Aorta (tissue), 5 donors: ENCODE measurements at regions not wholly inside any gene's neighbourhood (a gene's known extent, or its start where the extent isn't known, plus 50 kb on each side); places are given as distances from the start of the nearest gene placed in this dataset.

Experiments used
- ATAC-seq: fragments of 200-7000 bp; cut with Tn5 transposase; one replicate; pipeline ENCODE4 v1.9.1; 2022; ENCODE audit warnings: moderate library complexity; ENCODE audit not compliant: low FRiP score
- DNase-seq, 2 donors: peaks; one replicate each; pipeline ENCODE4 v3.0.0-alpha.2; 2020
- H3K27ac ChIP-seq, 2 donors: one replicate each; pipeline ENCODE4 v1.5.1; 2013; ENCODE audit warnings: low read length in 2 of 2, mild to moderate bottlenecking in 2 of 2, moderate library complexity in 2 of 2, control low read depth in 1 of 2, inconsistent platforms in 1 of 2, low read depth in 1 of 2
- H3K27me3 ChIP-seq, 2 donors: one replicate each; pipeline ENCODE4 v1.6.1; 2013; ENCODE audit warnings: control low read depth in 1 of 2, low read length in 1 of 2, mild to moderate bottlenecking in 1 of 2, moderate library complexity in 1 of 2; ENCODE audit not compliant: insufficient read depth in 2 of 2, control insufficient read depth in 1 of 2
- H3K36me3 ChIP-seq, 2 donors: one replicate each; pipeline ENCODE4 v1.6.1; 2013; ENCODE audit warnings: control low read depth in 1 of 2, low read length in 1 of 2, mild to moderate bottlenecking in 1 of 2; ENCODE audit not compliant: insufficient read depth in 2 of 2, control insufficient read depth in 1 of 2
- H3K4me1 ChIP-seq, 2 donors: one replicate each; pipeline ENCODE4 v1.6.1; 2013; ENCODE audit warnings: low read length in 2 of 2, control low read depth in 1 of 2, mild to moderate bottlenecking in 1 of 2, moderate library complexity in 1 of 2; ENCODE audit not compliant: insufficient read depth in 2 of 2, control insufficient read depth in 1 of 2
- H3K4me3 ChIP-seq, 2 donors: one replicate each; pipeline ENCODE4 v1.5.1; 2013; ENCODE audit warnings: low read length in 2 of 2, control low read depth in 1 of 2, mild to moderate bottlenecking in 1 of 2
- H3K9me3 ChIP-seq: one replicate; pipeline ENCODE4 v1.6.1; 2013; ENCODE audit warnings: mild to moderate bottlenecking, low read length; ENCODE audit not compliant: control insufficient read depth
- WGBS, 2 donors: extraction: QIAGEN DNeasy Blood & Tissue Kit; methylation state at CpG; one replicate each; pipeline ENCODE4 v1.1.7; 2013; 5-methylcytosine and 5-hydroxymethylcytosine counted together
- intact Hi-C, 2 donors: fragments of 100-400 bp; cut with DNase I; formaldehyde crosslinking; loops; one replicate each; pipeline versions ENCODE4 v1.14.2 to v1.15.0; 2022
- donor health status: healthy with polysubstance abuse.
- donor health status: Bipolar disorder and iron deficiency.
- donor health status: DM: no; HTN: no; CAD: no.
- donor health status: DM: no; HTN: no; CAD: no.
- donor health status: DM: yes; HTN: yes; CAD: no.

DNA sequence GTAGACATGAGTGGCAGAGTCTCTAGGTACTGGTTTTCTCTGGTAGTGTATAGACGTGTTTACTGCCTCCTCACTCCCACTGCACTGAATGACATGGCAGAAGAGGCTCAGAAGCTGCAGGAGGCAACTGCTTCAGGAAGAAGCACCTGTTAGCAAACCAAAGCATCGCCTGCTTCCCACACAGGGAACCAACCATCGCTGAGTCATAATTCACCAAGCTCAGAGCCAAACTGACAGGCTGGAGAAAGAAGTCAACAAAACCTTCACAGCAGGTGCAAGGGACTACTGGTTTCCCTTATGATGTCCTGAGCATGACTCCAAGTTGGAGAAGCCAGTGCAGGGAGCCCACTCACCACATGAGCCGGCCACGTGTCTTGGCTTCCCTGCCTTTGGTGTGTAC, 69.8 kb downstream of the KCTD12 start:
- intact Hi-C loops = no loop called here
- no peak for ATAC-seq
- 92 to 95% methylated on average over 5 of the region's 5 CpGs for WGBS, 2 donors
- Histone ChIP-seq H3K36me3 (no peaks in the 10 kb centered on the region), H3K4me3 (no peak overlapping the region), H3K27me3 (no peaks in the 10 kb centered on the region), H3K4me1 (peaks cover 0 to under 1% of the 10 kb centered on the region in 2 donors), H3K27ac (no peak overlapping the region), H3K9me3 (no peaks in the 10 kb centered on the region)
- DNase-seq = no peak

DNA sequence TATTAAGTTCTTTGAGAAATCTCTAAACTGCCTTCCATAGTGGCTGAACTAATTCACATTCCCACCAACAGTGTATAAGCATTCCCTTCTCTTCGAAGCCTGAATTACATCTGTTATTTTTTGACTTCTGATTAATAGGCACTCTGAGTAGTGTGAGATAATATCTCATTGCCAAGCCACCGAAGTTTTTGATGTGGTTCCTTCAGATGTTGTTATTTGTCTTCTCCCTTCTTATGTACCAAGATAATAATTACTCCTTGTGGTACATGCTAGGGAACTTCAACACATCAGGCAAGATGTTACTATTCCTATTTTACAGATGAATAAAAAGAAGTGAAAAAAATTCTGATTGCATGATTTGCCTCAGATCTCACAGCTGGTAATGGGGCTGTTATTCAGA, 70.9 kb downstream of the KCTD12 start:
- WGBS, 2 donors = 66 to 68% methylated on average over 2 of the region's 2 CpGs

DNA sequence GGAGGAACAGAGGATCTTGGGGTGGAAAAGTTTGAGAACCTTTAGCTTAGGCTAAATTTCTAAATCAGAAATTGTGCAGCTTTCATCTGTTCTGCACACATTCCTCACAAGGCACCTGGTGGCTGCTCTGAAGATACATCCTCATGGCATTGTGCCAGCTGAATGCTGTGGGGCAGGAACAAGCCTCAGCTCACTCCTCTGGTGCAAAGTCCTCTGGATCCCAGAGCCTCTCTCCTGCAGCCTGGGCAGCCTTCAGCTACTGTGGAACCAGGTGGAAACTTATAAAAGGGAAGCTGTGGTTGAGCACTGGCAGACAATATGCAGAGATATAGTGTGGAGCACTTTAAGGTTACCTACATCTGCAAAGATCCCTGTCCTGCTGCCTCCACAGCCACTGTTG, 72.3 kb downstream of the KCTD12 start:
- Histone ChIP-seq H3K4me3 (no peak overlapping the region), H3K9me3 (no peaks in the 10 kb centered on the region), H3K36me3 (no peaks in the 10 kb centered on the region), H3K4me1 (peaks cover 0 to 2% of the 10 kb centered on the region in 2 donors), H3K27me3 (no peaks in the 10 kb centered on the region), H3K27ac (no peak overlapping the region)
- intact Hi-C loops = no loop called here
- ATAC-seq (no peak), DNase-seq (no peak)

More for the DNA sequence above, 70.9 kb downstream of the KCTD12 start:
- H3K27me3 ChIP-seq = no peaks in the 10 kb centered on the region
- DNase-seq (no peak), ATAC-seq (no peak)
- H3K4me3 ChIP-seq = no peak overlapping the region
- H3K27ac ChIP-seq = no peak overlapping the region
- H3K4me1 ChIP-seq = peaks cover 0 to 2% of the 10 kb centered on the region in 2 donors
- intact Hi-C loops = no loop called here
- no peaks in the 10 kb centered on the region for H3K36me3 ChIP-seq
- H3K9me3 ChIP-seq = no peaks in the 10 kb centered on the region

DNA sequence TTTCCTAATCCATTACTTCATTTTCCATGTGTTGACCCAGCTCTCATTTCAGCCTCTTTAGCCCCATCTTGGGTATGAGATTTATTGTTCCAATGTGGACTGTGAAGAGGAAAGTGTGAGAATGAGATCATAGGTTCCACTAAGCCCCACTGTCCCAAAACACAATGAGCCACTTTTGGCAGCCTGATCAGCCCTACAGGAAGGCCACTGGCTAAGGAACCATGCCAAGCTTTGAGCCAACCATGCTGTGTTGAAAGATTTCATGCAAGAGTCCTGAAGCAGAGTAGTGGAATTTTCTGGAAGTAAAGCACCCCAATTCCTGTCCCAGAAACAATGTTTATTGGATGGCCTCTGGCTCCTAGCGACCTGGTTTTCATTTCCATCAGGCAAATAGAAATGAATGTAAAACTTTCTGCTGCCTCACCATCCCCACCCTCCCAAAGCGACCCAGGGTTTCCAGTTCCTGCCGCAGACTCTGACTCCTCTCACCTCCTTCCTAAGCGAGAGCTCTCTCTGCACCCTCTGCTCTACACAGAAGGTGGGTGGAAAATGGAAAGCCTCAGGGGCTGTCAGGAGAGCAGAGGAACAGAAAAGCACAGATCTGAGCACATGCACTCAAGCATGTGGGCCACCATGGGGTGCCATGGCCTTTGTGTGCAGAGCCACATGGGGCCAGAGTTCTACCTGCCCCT, 73.1 kb downstream of the KCTD12 start:
- ATAC-seq (peak; percentile 84), DNase-seq (peak in 1 of 2 donors; percentile 81)

DNA sequence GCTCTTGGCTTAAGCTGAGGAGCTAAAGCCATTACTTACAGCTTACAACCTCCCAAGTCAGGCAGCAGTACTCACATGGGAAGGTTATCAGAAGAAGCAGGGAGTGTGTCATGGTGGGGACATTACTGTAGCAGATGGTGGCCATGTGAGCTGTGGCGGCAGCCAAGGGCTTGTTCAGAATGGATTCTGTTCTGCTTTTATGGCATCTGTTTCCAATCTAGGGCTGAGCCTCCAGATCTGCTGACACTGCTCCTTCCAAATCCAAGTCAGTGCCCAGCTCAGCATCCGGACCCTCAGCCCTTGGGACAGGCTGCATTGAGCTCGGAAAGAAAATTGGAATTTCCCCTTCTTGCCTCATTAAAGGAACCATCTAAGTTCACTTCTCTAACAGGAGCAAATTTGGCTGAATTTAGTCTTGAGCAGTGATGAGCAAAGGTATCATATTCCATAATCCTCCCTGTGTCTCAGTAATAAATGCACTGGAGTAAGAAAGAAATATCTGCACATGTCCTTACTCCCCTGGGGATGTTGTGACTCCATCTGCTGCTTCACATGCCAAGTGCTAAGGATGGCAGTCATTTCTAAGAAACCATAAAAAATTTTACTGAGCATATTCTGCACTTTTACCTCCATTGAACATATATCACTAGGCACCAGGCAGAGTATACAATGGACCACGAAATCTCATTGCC, 73.9 kb downstream of the KCTD12 start:
- H3K4me3 ChIP-seq = no peak overlapping the region
- H3K36me3 ChIP-seq = no peaks in the 10 kb centered on the region
- H3K9me3 ChIP-seq = no peaks in the 10 kb centered on the region
- ATAC-seq (peak; percentile 63), DNase-seq (peak in 1 of 2 donors; percentile 81)
- H3K4me1 ChIP-seq = peaks cover 0 to 2% of the 10 kb centered on the region in 2 donors
- H3K27ac ChIP-seq = no peak overlapping the region
- H3K27me3 ChIP-seq = no peaks in the 10 kb centered on the region
- intact Hi-C loops = no loop called here
- 41 to 62% methylated on average over 4 of the region's 4 CpGs for WGBS, 2 donors

More for the DNA sequence above, 73.1 kb downstream of the KCTD12 start:
- intact Hi-C loops = no loop called here
- Histone ChIP-seq H3K4me3 (no peak overlapping the region), H3K27me3 (no peaks in the 10 kb centered on the region), H3K36me3 (no peaks in the 10 kb centered on the region), H3K4me1 (peaks cover 0 to 2% of the 10 kb centered on the region in 2 donors), H3K9me3 (no peaks in the 10 kb centered on the region), H3K27ac (no peak overlapping the region)
- WGBS, 2 donors = 58 to 60% methylated on average over 4 of the region's 4 CpGs

DNA sequence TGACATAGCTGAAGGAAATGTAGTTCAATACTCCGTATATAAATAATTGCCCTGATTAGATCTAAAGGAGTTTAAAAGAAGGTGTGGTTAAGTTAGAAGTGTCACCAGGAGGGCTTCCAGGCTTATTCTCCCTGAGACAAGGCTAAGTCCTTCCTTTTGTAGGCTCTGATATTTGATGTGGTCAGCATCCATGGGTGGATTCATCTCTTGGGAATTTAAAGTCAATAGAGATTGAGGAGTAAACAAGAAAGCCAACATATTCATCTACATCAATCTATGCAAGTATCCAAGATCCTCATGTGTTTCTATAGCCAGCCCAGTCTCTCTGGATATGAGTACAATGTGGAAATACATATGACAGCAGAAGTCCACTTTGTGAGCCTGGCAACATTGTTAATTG, 76.8 kb downstream of the KCTD12 start:
- DNase-seq (no peak), ATAC-seq (no peak)
- no peaks in the 10 kb centered on the region for H3K27me3 ChIP-seq
- 41 to 64% methylated on average over 1 of the region's 1 CpG for WGBS, 2 donors
- no peak overlapping the region for H3K27ac ChIP-seq
- no peak overlapping the region for H3K4me3 ChIP-seq
- intact Hi-C loops = no loop called here
- H3K36me3 ChIP-seq = no peaks in the 10 kb centered on the region
- H3K4me1 ChIP-seq = peaks cover 0 to 2% of the 10 kb centered on the region in 2 donors
- no peaks in the 10 kb centered on the region for H3K9me3 ChIP-seq

DNA sequence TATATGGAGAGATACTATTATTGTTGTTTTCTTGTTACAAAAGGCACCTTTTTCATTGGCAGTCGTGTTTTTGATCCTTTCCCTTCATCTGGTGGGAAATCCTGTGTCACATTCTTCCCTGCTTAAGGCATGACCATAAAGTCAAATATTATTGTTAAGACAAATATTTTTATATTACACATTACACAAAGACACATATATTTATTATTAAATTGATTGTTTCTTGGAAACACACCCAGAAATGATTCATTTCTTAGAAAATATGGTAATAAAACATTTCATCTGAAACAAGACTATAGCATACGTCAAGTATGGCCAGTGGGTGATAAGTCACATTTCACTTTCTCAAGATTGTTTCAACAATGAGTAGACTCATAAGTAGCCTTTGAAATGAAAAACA, 77.3 kb downstream of the KCTD12 start:
- Histone ChIP-seq H3K27me3 (no peaks in the 10 kb centered on the region), H3K4me1 (peaks cover 0 to 2% of the 10 kb centered on the region in 2 donors), H3K27ac (no peak overlapping the region), H3K36me3 (no peaks in the 10 kb centered on the region), H3K9me3 (no peaks in the 10 kb centered on the region), H3K4me3 (no peak overlapping the region)
- no peak for ATAC-seq
- intact Hi-C loops = no loop called here
- DNase-seq = no peak
- 29 to 47% methylated on average over 2 of the region's 2 CpGs for WGBS, 2 donors

DNA sequence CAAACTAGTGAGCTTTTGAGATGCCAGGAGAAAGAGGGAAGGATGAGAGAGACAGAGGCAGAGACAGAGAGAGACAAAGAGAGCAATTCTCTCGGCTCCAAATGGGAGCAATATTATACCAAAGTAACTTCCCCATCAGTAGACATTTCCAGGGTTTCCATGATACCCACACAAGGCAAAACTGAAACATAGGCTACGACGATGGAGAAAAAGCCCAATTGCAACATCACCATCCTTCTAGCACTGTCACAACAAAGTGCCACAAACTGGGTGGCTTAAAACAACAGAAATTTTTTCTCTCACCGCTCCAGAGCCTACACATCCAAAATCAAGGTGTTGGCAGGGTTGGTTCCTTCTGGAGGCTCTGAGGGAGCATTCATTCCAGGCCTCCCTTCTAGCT, 81.4 kb downstream of the KCTD12 start:
- Histone ChIP-seq H3K36me3 (no peaks in the 10 kb centered on the region), H3K9me3 (no peaks in the 10 kb centered on the region), H3K27ac (no peak overlapping the region), H3K27me3 (no peaks in the 10 kb centered on the region), H3K4me1 (no peaks in the 10 kb centered on the region), H3K4me3 (no peak overlapping the region)
- intact Hi-C loops = no loop called here
- 93 to 96% methylated on average over 4 of the region's 4 CpGs for whole genome bisulfite sequencing, 2 donors
- DNase-seq = no peak
- no peak for ATAC-seq

DNA sequence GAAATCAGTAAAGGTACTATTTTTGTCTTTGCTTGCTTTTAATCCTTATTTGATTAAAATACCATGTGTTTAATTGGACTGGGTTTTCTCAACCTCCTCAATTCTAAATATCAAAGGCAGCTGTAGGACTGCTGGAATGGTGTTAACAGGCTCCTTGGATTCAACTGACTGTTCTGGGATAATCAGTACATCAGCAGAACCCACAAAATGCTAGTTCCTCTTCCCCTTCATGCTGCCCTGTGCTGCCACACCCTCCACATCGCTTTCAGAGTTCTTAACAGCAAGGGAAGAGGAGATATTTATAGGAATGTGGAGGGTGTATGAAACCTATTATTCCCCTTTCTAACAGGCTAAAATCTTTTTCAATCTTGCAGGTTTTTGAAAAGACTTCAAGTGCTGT, 82.4 kb downstream of the KCTD12 start:
- WGBS, 2 donors = 94 to 100% methylated on average over 1 of the region's 1 CpG
- DNase-seq (no peak), ATAC-seq (no peak)
- no peak overlapping the region for H3K27ac ChIP-seq
- no peaks in the 10 kb centered on the region for H3K36me3 ChIP-seq
- intact Hi-C loops = no loop called here
- H3K4me1 ChIP-seq = no peaks in the 10 kb centered on the region
- no peak overlapping the region for H3K4me3 ChIP-seq
- H3K27me3 ChIP-seq = no peaks in the 10 kb centered on the region
- H3K9me3 ChIP-seq = no peaks in the 10 kb centered on the region
